ENCODE measurements at regions not wholly inside any gene's neighbourhood (a gene's known extent, or its start where the extent isn't known, plus 50 kb on each side); places are given as distances from the start of the nearest gene placed in this dataset.

DNA sequence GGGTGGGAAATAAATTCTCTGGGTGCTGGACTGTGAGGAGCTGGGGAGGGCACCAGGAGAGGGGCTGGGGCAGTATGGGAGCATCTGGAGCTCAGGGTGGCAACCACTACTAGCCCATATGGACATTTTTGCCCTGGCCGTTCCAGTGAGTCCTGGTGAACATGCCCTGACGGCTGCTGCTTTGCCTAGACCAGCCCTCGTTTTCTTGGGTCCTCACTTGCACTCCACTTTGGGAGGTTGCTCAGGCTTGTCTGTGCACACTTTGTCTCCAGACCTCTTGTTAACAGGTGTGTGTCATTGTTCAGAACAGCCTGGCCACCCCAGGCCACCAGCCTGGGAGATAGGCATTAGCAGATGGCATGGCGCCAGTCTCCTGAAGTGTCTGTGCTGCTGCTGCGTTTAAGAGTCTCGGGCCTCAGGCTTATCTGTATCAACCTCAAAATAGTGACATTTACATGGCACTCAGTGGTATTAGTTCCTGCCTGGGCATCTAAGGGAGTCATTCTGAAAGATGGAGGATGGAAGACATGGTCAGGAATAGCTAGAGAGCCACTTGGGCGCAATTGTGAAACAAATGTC is 190.5 kb downstream of the PTPRU start:
- Mint-ChIP-seq H3K4me3 (no peak overlapping the region), H3K4me1 (ENCODE audit: low read depth) (no peaks in the 10 kb centered on the region), H3K36me3 (ENCODE audit: low read depth) (no peaks in the 10 kb centered on the region), H3K9me3 (peaks cover 4% of the 10 kb centered on the region), H3K27me3 (ENCODE audit: low read depth) (peaks cover 11% of the 10 kb centered on the region), H3K27ac (no peak overlapping the region)
- DNase-seq (ENCODE audit: low spot score) = no peak

DNA sequence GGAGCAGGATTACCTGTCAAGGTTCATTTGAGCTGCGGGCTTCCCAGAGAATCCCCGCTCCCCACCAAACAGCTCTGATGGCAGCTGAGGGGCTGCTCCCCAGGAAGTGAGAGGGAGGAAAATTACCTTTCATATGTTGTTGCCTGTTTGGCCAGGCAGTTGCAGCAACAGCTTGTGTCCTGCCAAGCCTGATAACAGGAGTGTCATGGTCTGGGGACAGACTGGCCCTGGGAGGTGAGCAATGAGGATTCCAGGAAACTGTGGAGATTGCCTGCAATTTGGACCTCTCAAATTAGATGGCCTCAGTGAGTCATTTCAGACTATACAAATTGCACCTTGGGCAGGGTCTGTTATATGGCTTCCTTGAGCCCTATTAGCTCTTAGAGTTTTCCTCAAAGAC is 189.3 kb downstream of the PTPRU start:
- Mint-ChIP-seq H3K36me3 (ENCODE audit: low read depth) (no peaks in the 10 kb centered on the region), H3K27ac (no peak overlapping the region), H3K9me3 (no peaks in the 10 kb centered on the region), H3K4me3 (no peak overlapping the region), H3K4me1 (ENCODE audit: low read depth) (no peaks in the 10 kb centered on the region), H3K27me3 (ENCODE audit: low read depth) (peaks cover 15% of the 10 kb centered on the region)
- DNase-seq (ENCODE audit: low spot score) = no peak

DNA sequence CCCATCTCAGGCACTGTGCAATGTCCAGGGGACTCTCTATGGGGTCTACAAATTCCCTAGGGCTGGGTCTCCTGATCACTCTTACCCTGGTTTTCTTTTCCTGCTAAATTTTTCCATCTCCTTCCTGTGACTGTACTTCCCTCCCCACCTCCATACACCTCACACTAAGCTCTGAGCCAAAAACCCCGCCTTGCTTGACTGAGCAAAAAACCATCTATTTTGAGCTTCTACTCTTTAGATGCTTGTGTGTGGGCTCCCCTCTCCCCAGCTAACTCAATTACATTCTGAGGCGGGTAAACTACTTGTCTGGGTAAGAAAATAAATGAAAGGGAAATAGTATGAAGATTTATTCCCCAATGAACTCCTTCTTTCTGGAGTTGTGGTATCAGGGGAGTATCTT is 187.9 kb downstream of the PTPRU start:
- Mint-ChIP-seq H3K4me1 (ENCODE audit: low read depth) (no peaks in the 10 kb centered on the region), H3K9me3 (no peaks in the 10 kb centered on the region)

DNA sequence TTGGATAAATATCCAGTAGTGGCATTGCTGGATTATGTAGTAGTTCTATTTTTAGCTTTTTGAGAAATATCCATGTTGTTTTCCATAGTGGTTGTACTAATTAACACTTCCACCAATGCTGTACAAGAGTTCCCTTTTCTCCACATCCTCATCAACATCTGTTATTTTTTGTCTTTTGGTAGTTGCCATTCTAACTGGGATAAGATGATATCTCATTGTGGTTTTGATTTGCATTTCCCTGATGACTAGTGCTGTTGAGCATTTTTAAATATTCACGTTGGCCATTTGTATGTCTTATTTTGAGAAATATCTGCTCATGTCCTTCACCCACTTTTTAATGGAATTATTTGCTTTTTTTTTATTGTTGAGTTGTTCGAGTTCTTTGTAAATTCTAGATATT is 183.9 kb downstream of the PTPRU start:
- H3K27ac Mint-ChIP-seq = no peak overlapping the region
- no peak for DNase-seq (ENCODE audit: low spot score)
- H3K4me3 Mint-ChIP-seq = no peak overlapping the region

More for the DNA sequence above, 187.9 kb downstream of the PTPRU start:
- H3K4me3 Mint-ChIP-seq = no peak overlapping the region
- H3K36me3 Mint-ChIP-seq (ENCODE audit: low read depth) = no peaks in the 10 kb centered on the region
- H3K27me3 Mint-ChIP-seq (ENCODE audit: low read depth) = peaks cover 17% of the 10 kb centered on the region
- DNase-seq (ENCODE audit: low spot score) = no peak
- no peak overlapping the region for H3K27ac Mint-ChIP-seq

DNA sequence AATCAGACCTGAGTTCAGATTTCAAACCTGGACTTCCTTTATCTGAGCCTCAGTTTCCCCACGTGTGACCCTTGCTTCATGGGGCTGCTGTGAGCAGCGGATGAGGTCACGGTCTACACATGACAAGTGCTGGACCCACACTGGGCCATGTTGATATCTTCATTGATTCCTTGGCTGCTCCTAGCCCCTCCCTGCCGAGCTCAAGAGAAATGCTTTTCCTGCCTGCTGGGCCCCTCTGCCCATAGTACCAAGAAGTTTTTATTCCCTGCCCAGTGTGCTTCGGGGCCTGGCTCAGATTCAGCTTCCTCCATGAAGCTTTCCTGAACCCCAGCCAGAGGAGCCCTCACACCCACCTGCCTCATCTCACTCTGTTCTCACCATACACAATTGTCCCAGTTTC is 181.6 kb downstream of the PTPRU start:
- no peaks in the 10 kb centered on the region for H3K9me3 Mint-ChIP-seq
- H3K4me3 Mint-ChIP-seq = no peak overlapping the region
- H3K27ac Mint-ChIP-seq = no peak overlapping the region
- H3K36me3 Mint-ChIP-seq (ENCODE audit: low read depth) = no peaks in the 10 kb centered on the region
- peaks cover 11% of the 10 kb centered on the region for H3K27me3 Mint-ChIP-seq (ENCODE audit: low read depth)
- no peaks in the 10 kb centered on the region for H3K4me1 Mint-ChIP-seq (ENCODE audit: low read depth)
- DNase-seq (ENCODE audit: low spot score) = no peak

More for the DNA sequence above, 183.9 kb downstream of the PTPRU start:
- H3K4me1 Mint-ChIP-seq (ENCODE audit: low read depth) = no peaks in the 10 kb centered on the region
- H3K9me3 Mint-ChIP-seq = no peaks in the 10 kb centered on the region
- H3K27me3 Mint-ChIP-seq (ENCODE audit: low read depth) = peaks cover 17% of the 10 kb centered on the region
- no peaks in the 10 kb centered on the region for H3K36me3 Mint-ChIP-seq (ENCODE audit: low read depth)

DNA sequence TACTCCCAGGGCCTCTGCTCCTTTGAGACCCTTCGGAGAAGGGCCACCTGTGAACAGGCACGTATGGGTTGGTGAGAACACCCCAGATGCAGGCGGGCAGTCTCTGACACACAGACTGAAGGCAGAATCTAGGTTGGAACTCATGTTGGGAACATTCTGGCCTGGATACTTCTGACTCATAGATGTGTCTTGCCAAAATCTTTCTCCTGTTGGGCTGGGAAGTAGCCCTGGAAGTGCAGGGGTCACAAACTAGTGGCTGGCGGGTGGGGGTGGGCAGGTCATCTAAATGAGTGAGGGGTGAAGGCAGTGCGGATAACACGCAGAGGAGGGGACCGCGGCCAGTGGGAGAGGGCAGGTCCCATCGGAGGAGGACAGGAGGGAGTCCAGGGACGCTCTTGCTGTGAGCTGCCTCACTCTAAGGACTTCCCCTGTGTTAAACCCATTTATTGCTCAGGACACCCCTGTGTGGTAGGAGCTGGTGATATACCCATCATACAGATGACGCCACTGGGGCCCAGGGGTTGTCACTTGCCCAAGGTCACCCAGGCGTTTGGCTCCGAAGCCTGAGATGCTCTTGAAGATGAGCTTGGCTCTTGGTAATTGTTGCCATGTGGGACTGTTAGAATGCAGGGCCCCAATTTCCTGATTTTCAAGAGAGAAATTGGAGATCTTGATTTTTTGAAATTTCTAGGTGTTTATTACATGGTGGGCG is 181.0 kb downstream of the PTPRU start:
- H3K36me3 Mint-ChIP-seq (ENCODE audit: low read depth) = no peaks in the 10 kb centered on the region
- DNase-seq (ENCODE audit: low spot score) = no peak
- no peaks in the 10 kb centered on the region for H3K4me1 Mint-ChIP-seq (ENCODE audit: low read depth)
- H3K27ac Mint-ChIP-seq = no peak overlapping the region
- peaks cover 9% of the 10 kb centered on the region for H3K27me3 Mint-ChIP-seq (ENCODE audit: low read depth)
- H3K4me3 Mint-ChIP-seq = no peak overlapping the region
- no peaks in the 10 kb centered on the region for H3K9me3 Mint-ChIP-seq

DNA sequence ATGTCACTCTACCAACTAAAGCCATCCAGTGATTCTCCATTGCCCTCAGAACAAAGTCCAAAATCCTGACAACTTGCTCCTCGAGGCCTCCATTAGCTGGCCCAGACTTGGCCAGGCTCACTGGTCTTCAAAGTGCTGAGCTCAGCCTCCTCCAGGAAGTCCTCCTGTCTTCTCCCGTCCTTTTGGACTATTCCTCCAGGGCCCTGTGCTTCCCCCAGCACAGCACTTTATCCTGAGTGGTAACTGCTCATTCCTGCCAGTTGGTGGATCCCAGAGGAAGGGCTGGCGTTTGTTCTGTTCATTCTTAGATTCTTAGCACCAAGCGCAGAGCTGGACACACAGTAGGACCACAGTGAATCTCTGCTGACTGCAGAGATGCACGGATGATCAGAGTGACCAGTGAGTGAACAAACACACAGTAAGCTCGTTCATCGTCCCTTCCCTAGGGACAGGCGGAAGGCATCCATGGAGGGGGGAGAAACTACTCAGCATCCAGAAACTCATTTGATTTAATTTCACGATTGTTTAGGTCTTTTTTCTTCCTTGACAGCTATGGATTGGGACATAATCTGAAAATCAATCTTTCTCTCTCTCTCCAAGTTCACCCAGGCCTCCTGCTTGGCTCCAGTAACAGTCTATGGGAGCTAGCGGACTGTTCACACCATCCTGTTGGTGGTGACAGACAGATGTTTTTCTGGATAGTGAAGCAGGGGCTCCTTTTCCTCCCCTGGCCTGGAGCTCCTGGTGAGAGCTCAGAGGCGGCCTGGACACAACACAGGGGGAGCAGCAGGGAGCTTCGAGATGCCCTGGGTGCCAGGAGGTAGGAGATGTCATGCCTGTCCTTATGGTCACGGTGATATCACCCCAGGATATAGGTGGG is 180.2 kb downstream of the PTPRU start:
- Mint-ChIP-seq H3K4me3 (no peak overlapping the region), H3K9me3 (no peaks in the 10 kb centered on the region), H3K36me3 (ENCODE audit: low read depth) (no peaks in the 10 kb centered on the region), H3K27ac (no peak overlapping the region), H3K27me3 (ENCODE audit: low read depth) (peaks cover 3% of the 10 kb centered on the region), H3K4me1 (ENCODE audit: low read depth) (no peaks in the 10 kb centered on the region)
- no peak for DNase-seq (ENCODE audit: low spot score)

DNA sequence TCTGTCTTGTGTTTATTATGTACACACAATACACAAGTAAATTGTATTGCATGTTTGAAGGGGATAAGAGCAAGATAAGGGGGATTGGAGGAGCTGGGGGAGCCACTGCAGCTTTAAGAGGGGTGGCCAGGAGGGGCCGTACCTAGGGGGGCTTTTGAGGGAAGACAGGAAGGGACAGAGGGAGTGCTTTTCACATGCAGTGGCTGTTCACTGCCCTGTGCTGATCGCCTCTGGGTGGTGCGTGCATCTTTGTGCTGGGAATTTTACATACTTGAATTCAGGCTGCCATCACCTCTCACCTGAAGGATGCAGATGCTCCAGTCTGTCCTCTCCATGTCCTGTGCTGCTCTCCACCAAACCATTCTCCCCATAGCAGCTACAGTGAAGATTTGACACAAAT is 179.5 kb downstream of the PTPRU start:
- DNase-seq (ENCODE audit: low spot score) = no peak
- H3K27ac Mint-ChIP-seq = no peak overlapping the region
- H3K4me1 Mint-ChIP-seq (ENCODE audit: low read depth) = no peaks in the 10 kb centered on the region
- no peak overlapping the region for H3K4me3 Mint-ChIP-seq
- peaks cover 3% of the 10 kb centered on the region for H3K27me3 Mint-ChIP-seq (ENCODE audit: low read depth)
- no peaks in the 10 kb centered on the region for H3K9me3 Mint-ChIP-seq
- H3K36me3 Mint-ChIP-seq (ENCODE audit: low read depth) = no peaks in the 10 kb centered on the region

DNA sequence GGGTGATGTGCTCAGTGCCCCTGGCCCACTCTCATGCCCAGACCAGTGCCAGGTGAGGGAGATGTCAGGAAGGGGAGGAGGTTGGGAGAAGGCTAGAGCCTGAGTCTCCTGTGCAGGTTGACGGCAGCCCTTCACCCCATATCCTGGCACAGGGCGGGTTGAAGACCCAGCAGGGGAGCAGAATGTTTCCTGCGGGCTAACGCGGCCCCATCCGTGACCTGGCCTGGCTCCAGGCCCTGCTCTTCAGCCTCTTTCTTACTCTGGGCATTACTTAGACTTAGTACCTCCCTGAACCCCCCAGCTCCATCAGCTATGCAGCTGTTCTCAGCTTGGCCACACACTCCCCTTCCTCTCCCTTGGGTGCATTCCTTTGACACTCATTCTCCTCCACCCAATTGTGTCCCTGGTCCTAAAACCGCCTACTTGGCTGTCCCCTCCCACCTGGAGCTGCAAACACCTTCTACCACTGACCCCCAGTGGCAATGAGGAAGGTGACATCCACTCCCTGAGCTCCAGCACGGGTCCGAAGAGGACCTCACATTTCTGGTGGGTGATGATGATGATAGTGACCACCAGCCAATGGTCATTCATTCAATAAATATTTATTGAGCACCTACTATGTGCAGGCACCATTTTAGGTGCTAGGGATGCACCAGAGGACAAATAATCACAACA is 179.0 kb downstream of the PTPRU start:
- no peak for DNase-seq (ENCODE audit: low spot score)
- no peaks in the 10 kb centered on the region for H3K27me3 Mint-ChIP-seq (ENCODE audit: low read depth)
- H3K9me3 Mint-ChIP-seq = no peaks in the 10 kb centered on the region
- H3K36me3 Mint-ChIP-seq (ENCODE audit: low read depth) = no peaks in the 10 kb centered on the region
- no peak overlapping the region for H3K27ac Mint-ChIP-seq
- no peak overlapping the region for H3K4me3 Mint-ChIP-seq
- H3K4me1 Mint-ChIP-seq (ENCODE audit: low read depth) = no peaks in the 10 kb centered on the region

DNA sequence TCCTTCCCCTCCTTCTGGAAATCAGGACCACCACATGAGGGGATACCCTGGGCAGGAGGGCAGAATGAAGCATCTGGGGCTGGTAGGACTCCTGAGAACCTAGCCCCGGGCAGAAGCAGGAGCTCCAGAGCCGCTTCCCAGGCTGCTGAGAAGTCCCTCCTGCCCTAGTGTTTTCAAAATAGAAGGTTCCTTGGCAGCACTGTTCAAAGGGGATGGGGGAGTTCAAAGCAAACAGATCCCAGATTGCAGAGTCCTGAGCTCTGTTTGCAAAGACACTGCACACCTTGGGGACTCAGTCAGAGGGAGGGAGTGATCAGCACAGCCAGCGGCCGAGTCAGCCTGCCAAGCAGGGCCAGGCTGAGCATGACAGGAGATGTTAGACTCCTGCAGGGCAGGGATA is 177.8 kb downstream of the PTPRU start:
- Mint-ChIP-seq H3K36me3 (ENCODE audit: low read depth) (no peaks in the 10 kb centered on the region), H3K27ac (no peak overlapping the region), H3K4me3 (no peak overlapping the region)

DNA sequence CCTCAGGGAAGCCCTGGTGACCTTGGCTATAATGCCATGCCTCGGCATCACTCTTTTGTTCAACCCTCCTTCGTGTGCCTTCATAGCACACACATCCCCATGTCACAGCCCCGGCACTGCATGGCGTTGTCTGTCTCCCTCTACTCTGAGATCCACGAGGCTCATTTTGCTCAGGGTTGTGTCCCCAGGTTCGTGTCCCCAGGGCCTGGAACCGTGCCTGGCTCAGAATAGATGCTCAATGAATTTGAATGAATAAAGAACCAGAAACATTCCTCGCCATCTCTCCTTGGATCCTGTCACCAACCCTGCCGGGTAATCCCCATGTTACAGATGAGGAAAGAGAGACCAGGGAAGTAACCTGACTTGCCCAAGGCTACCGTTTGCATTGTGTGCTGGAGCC is 177.3 kb downstream of the PTPRU start:
- H3K27ac Mint-ChIP-seq = no peak overlapping the region
- no peak for DNase-seq (ENCODE audit: low spot score)
- no peaks in the 10 kb centered on the region for H3K27me3 Mint-ChIP-seq (ENCODE audit: low read depth)
- no peaks in the 10 kb centered on the region for H3K36me3 Mint-ChIP-seq (ENCODE audit: low read depth)
- H3K4me1 Mint-ChIP-seq (ENCODE audit: low read depth) = no peaks in the 10 kb centered on the region
- no peaks in the 10 kb centered on the region for H3K9me3 Mint-ChIP-seq
- no peak overlapping the region for H3K4me3 Mint-ChIP-seq

More for the DNA sequence above, 177.8 kb downstream of the PTPRU start:
- H3K4me1 Mint-ChIP-seq (ENCODE audit: low read depth) = no peaks in the 10 kb centered on the region
- no peaks in the 10 kb centered on the region for H3K9me3 Mint-ChIP-seq
- DNase-seq (ENCODE audit: low spot score) = no peak
- H3K27me3 Mint-ChIP-seq (ENCODE audit: low read depth) = no peaks in the 10 kb centered on the region

DNA sequence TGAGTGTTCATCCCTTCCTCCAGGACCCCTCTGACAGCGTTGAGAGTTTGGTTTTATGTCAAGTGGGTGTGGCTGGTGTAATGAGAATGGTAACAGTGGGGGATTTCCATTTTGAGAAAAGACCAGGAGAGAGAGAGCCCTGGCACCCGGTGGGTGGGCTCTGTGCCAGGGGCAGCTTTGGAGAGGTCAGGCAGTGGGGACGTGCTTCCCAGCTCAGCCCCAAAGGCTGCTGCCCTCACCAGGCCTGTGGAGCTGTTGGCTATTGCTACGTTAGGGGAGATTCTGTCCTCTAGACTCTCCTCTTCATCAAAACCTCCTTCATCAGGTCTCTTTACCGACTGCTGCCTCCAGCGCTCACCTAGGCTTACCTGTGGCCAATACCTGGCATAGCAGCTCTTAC is 176.3 kb downstream of the PTPRU start:
- no peak overlapping the region for H3K27ac Mint-ChIP-seq
- no peaks in the 10 kb centered on the region for H3K36me3 Mint-ChIP-seq (ENCODE audit: low read depth)
- no peaks in the 10 kb centered on the region for H3K9me3 Mint-ChIP-seq
- H3K4me1 Mint-ChIP-seq (ENCODE audit: low read depth) = no peaks in the 10 kb centered on the region
- no peaks in the 10 kb centered on the region for H3K27me3 Mint-ChIP-seq (ENCODE audit: low read depth)
- no peak for DNase-seq (ENCODE audit: low spot score)
- no peak overlapping the region for H3K4me3 Mint-ChIP-seq

DNA sequence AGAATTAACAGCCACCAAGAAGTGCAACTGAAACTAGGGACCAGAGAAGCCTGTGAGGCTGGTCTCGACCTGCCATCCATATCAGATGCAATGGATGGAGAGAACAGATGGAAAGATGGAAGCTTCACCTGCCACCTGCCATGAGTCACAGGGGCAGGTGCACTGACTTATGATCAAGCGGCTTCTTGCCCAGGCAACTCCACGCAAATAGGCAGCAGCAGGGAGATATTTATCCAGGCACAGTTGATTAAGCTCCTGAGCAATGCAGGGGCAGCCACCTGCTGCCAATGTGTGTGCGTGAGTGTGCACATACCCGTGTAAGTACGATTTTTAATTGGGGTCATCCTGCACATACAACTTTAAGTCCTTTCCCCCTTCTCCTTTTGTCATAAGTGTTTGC is 174.2 kb downstream of the PTPRU start:
- no peak overlapping the region for H3K4me3 Mint-ChIP-seq
- H3K4me1 Mint-ChIP-seq (ENCODE audit: low read depth) = no peaks in the 10 kb centered on the region
- H3K27me3 Mint-ChIP-seq (ENCODE audit: low read depth) = no peaks in the 10 kb centered on the region
- no peak for DNase-seq (ENCODE audit: low spot score)
- no peak overlapping the region for H3K27ac Mint-ChIP-seq
- H3K9me3 Mint-ChIP-seq = no peaks in the 10 kb centered on the region
- no peaks in the 10 kb centered on the region for H3K36me3 Mint-ChIP-seq (ENCODE audit: low read depth)

DNA sequence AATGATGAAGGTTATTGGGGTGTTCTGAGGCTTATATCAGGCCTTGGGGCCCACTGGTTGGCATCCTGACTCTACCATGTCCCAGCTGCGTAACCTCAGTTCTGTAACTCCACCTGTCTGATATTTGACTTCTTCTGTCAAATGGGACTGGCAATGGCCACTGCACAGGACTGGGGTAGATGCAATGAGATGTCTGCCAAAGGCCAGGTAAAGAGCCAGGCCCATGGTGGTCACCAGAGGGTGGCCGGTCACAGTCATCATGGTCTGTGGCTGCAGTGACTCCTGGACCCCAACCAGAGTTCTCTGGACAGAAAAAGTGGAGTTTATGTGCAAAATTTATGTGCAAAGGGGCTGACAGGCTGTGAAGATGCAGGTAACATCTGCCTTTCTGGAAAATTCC is 173.3 kb downstream of the PTPRU start:
- no peaks in the 10 kb centered on the region for H3K9me3 Mint-ChIP-seq
- no peaks in the 10 kb centered on the region for H3K36me3 Mint-ChIP-seq (ENCODE audit: low read depth)
- no peak overlapping the region for H3K27ac Mint-ChIP-seq
- H3K27me3 Mint-ChIP-seq (ENCODE audit: low read depth) = no peaks in the 10 kb centered on the region
- H3K4me1 Mint-ChIP-seq (ENCODE audit: low read depth) = no peaks in the 10 kb centered on the region
- no peak for DNase-seq (ENCODE audit: low spot score)
- no peak overlapping the region for H3K4me3 Mint-ChIP-seq
